ENCODE measurements at regions not wholly inside any gene's neighbourhood (a gene's known extent, or its start where the extent isn't known, plus 50 kb on each side); places are given as distances from the start of the nearest gene placed in this dataset.

GRCh38 chr21:43325036-43325435 is 101.9 kb downstream of the SIK1 start:
- ATAC-seq (no peak), DNase-seq (no peak)
- no peaks in the 10 kb centered on the region for H3K9me3 Mint-ChIP-seq
- peaks cover 0 to 9% (median 0%) of the 10 kb centered on the region in 5 donors for H3K27me3 Mint-ChIP-seq
- no peak overlapping the region for H3K4me3 Mint-ChIP-seq
- H3K4me1 Mint-ChIP-seq: peaks cover 0 to 12% (median 2%) of the 10 kb centered on the region in 4 donors
- POLR2A ChIA-PET: no interaction called here
- H3K27ac Mint-ChIP-seq: no peak overlapping the region
- peaks cover 0 to 1% (median 0%) of the 10 kb centered on the region in 3 donors for H3K36me3 Mint-ChIP-seq

GRCh38 chr21:43324596-43324995 is 102.3 kb downstream of the SIK1 start:
- peaks cover 0 to 9% (median 0%) of the 10 kb centered on the region in 5 donors for H3K27me3 Mint-ChIP-seq

GRCh38 chr21:43323244-43324005 is 103.5 kb downstream of the SIK1 start:
- Mint-ChIP-seq H3K4me1 (peaks cover 0 to 12% (median 2%) of the 10 kb centered on the region in 4 donors), H3K27me3 (peaks cover 0 to 7% (median 0%) of the 10 kb centered on the region in 5 donors), H3K27ac (no peak overlapping the region), H3K4me3 (no peak overlapping the region), H3K9me3 (peaks cover 0 to 2% (median 0%) of the 10 kb centered on the region in 9 donors), H3K36me3 (peaks cover 0 to 1% (median 0%) of the 10 kb centered on the region in 3 donors)
- DNase-seq (no peak), ATAC-seq (no peak)
- POLR2A ChIA-PET: no interaction called here

More at GRCh38 chr21:43324596-43324995, 102.3 kb downstream of the SIK1 start:
- DNase-seq (no peak), ATAC-seq (no peak)
- POLR2A ChIA-PET: no interaction called here
- no peaks in the 10 kb centered on the region for H3K9me3 Mint-ChIP-seq
- H3K4me1 Mint-ChIP-seq: peaks cover 0 to 12% (median 2%) of the 10 kb centered on the region in 4 donors
- no peak overlapping the region for H3K27ac Mint-ChIP-seq
- H3K4me3 Mint-ChIP-seq: no peak overlapping the region
- peaks cover 0 to 1% (median 0%) of the 10 kb centered on the region in 3 donors for H3K36me3 Mint-ChIP-seq

- H3K4me1 Mint-ChIP-seq: peaks cover 0 to 12% (median 2%) of the 10 kb centered on the region in 4 donors
- ATAC-seq (no peak), DNase-seq (no peak)
- H3K27ac Mint-ChIP-seq: peak overlapping the region in 3 of 10 donors; percentile 21 to 65 (median 50)
- H3K4me3 Mint-ChIP-seq: no peak overlapping the region
- H3K9me3 Mint-ChIP-seq: peaks cover 0 to 5% (median 2%) of the 10 kb centered on the region in 9 donors
- POLR2A ChIA-PET: no interaction called here
- peaks cover 0 to 1% (median 0%) of the 10 kb centered on the region in 3 donors for H3K36me3 Mint-ChIP-seq
- H3K27me3 Mint-ChIP-seq: peaks cover 0 to 1% (median 0%) of the 10 kb centered on the region in 5 donors
These were observed 104.1 kb downstream of the SIK1 start for GRCh38 chr21:43322805-43323204.

- Mint-ChIP-seq H3K27me3 (peaks cover 0 to 2% (median 0%) of the 10 kb centered on the region in 5 donors), H3K4me3 (no peak overlapping the region), H3K9me3 (peaks cover 0 to 8% (median 3%) of the 10 kb centered on the region in 9 donors)
These were observed 104.6 kb downstream of the SIK1 start for GRCh38 chr21:43322311-43322710.

GRCh38 chr21:43321611-43322010 is 105.3 kb downstream of the SIK1 start:
- H3K36me3 Mint-ChIP-seq: peaks cover 0 to 1% (median 0%) of the 10 kb centered on the region in 3 donors
- DNase-seq (no peak), ATAC-seq (no peak)
- POLR2A ChIA-PET: no interaction called here
- peak overlapping the region in 2 of 10 donors; percentile 20 to 45 for H3K27ac Mint-ChIP-seq
- no peak overlapping the region for H3K4me3 Mint-ChIP-seq
- peaks cover 0 to 12% (median 2%) of the 10 kb centered on the region in 4 donors for H3K4me1 Mint-ChIP-seq
- H3K9me3 Mint-ChIP-seq: peaks cover 0 to 8% (median 3%) of the 10 kb centered on the region in 9 donors
- H3K27me3 Mint-ChIP-seq: peaks cover 0 to 2% (median 0%) of the 10 kb centered on the region in 5 donors

More at GRCh38 chr21:43322311-43322710, 104.6 kb downstream of the SIK1 start:
- Mint-ChIP-seq H3K36me3 (peaks cover 0 to 1% (median 0%) of the 10 kb centered on the region in 3 donors), H3K4me1 (peaks cover 0 to 12% (median 2%) of the 10 kb centered on the region in 4 donors), H3K27ac (peak overlapping the region in 1 of 10 donors; percentile 20)
- DNase-seq (no peak), ATAC-seq (no peak)
- POLR2A ChIA-PET: no interaction called here

- H3K9me3 Mint-ChIP-seq: peaks cover 0 to 8% (median 3%) of the 10 kb centered on the region in 9 donors
These were observed 105.8 kb downstream of the SIK1 start for GRCh38 chr21:43321111-43321510.

GRCh38 chr21:43320526-43320925 is 106.4 kb downstream of the SIK1 start:
- Mint-ChIP-seq H3K9me3 (peaks cover 0 to 8% (median 3%) of the 10 kb centered on the region in 9 donors), H3K4me1 (peaks cover 0 to 2% (median under 1%) of the 10 kb centered on the region in 4 donors), H3K27ac (peak overlapping the region in 1 of 10 donors; percentile 21), H3K27me3 (peaks cover 0 to 4% (median 1%) of the 10 kb centered on the region in 5 donors), H3K36me3 (peaks cover 0 to 1% (median 0%) of the 10 kb centered on the region in 3 donors), H3K4me3 (no peak overlapping the region)
- POLR2A ChIA-PET: interaction anchor here (0.6 kb wide), 1 partner anchor 15 kb away, joined by 3 read pairs; no protein-coding TSS in a partner anchor
- ATAC-seq (no peak), DNase-seq (no peak)

More at GRCh38 chr21:43321111-43321510, 105.8 kb downstream of the SIK1 start:
- Mint-ChIP-seq H3K4me1 (peaks cover 0 to 7% (median under 1%) of the 10 kb centered on the region in 4 donors), H3K27ac (no peak overlapping the region), H3K27me3 (peaks cover 0 to 2% (median 0%) of the 10 kb centered on the region in 5 donors), H3K36me3 (peaks cover 0 to 1% (median 0%) of the 10 kb centered on the region in 3 donors), H3K4me3 (no peak overlapping the region)
- no peak for DNase-seq
- POLR2A ChIA-PET: interaction anchor here (0.6 kb wide), 1 partner anchor 16 kb away, joined by 3 read pairs; no protein-coding TSS in a partner anchor
- ATAC-seq: no peak

- no peak for DNase-seq
- Mint-ChIP-seq H3K27me3 (peaks cover 3 to 12% (median 4%) of the 10 kb centered on the region in 5 donors), H3K4me1 (peaks cover 3 to 7% (median 5%) of the 10 kb centered on the region in 4 donors), H3K27ac (peak overlapping the region in 4 of 10 donors; percentile 37 to 60 (median 54)), H3K36me3 (no peaks in the 10 kb centered on the region), H3K9me3 (peaks cover 0 to 9% (median 3%) of the 10 kb centered on the region in 9 donors), H3K4me3 (no peak overlapping the region)
- ATAC-seq: no peak
- POLR2A ChIA-PET: no interaction called here
These were observed 107.8 kb downstream of the SIK1 start for GRCh38 chr21:43318841-43319781.

- ATAC-seq (no peak), DNase-seq (no peak)
- peaks cover 3 to 7% (median 5%) of the 10 kb centered on the region in 4 donors for H3K4me1 Mint-ChIP-seq
- peaks cover 0 to 9% (median 3%) of the 10 kb centered on the region in 9 donors for H3K9me3 Mint-ChIP-seq
- H3K36me3 Mint-ChIP-seq: no peaks in the 10 kb centered on the region
- peak overlapping the region in 2 of 10 donors; percentile 37 to 60 for H3K27ac Mint-ChIP-seq
- POLR2A ChIA-PET: no interaction called here
- H3K4me3 Mint-ChIP-seq: no peak overlapping the region
- peaks cover 3 to 12% (median 4%) of the 10 kb centered on the region in 5 donors for H3K27me3 Mint-ChIP-seq
These were observed 108.6 kb downstream of the SIK1 start for GRCh38 chr21:43318368-43318767.

GRCh38 chr21:43317959-43318358 is 109.0 kb downstream of the SIK1 start:
- H3K9me3 Mint-ChIP-seq: peaks cover 0 to 9% (median 3%) of the 10 kb centered on the region in 9 donors
- no peak overlapping the region for H3K27ac Mint-ChIP-seq
- peaks cover 3 to 7% (median 5%) of the 10 kb centered on the region in 4 donors for H3K4me1 Mint-ChIP-seq
- no peak overlapping the region for H3K4me3 Mint-ChIP-seq
- POLR2A ChIA-PET: no interaction called here
- ATAC-seq: no peak
- peaks cover 3 to 12% (median 4%) of the 10 kb centered on the region in 5 donors for H3K27me3 Mint-ChIP-seq
- no peaks in the 10 kb centered on the region for H3K36me3 Mint-ChIP-seq
- DNase-seq: no peak

- peaks cover 3 to 12% (median 4%) of the 10 kb centered on the region in 5 donors for H3K27me3 Mint-ChIP-seq
- DNase-seq (no peak), ATAC-seq (no peak)
- H3K4me1 Mint-ChIP-seq: peaks cover 3 to 7% (median 5%) of the 10 kb centered on the region in 4 donors
- no peak overlapping the region for H3K4me3 Mint-ChIP-seq
- H3K9me3 Mint-ChIP-seq: peaks cover 0 to 9% (median 3%) of the 10 kb centered on the region in 9 donors
- POLR2A ChIA-PET: no interaction called here
- H3K27ac Mint-ChIP-seq: peak overlapping the region in 4 of 10 donors; percentile 3 to 69 (median 34)
- no peaks in the 10 kb centered on the region for H3K36me3 Mint-ChIP-seq
These were observed 109.6 kb downstream of the SIK1 start for GRCh38 chr21:43317254-43317748.

Measured in naive thymus-derived CD8-positive, alpha-beta T cell (primary cell).